ENCODE measurements at regions not wholly inside any gene's neighbourhood (a gene's known extent, or its start where the extent isn't known, plus 50 kb on each side); places are given as distances from the start of the nearest gene placed in this dataset.

GRCh38 chr22:49659924-49660315, 167.8 kb downstream of the BRD1 start:
- TF ChIP-seq SPI1 (IDR thresholded peaks at IDR 0.05; ENCODE audit: low read depth, low read length) (no peak), POLR2A (IDR thresholded peaks at IDR 0.05; ENCODE audit: low read depth, low read length) (no peak), TAF1 (IDR thresholded peaks at IDR 0.05; ENCODE audit: low read depth, low read length) (no peak), POLR2AphosphoS5 (IDR thresholded peaks at IDR 0.05; ENCODE audit: low read depth, low read length) (no peak)

Measured in GM12891 (cell line).